HUES6 (cell line): ENCODE measurements at regions not wholly inside any gene's neighbourhood (a gene's known extent, or its start where the extent isn't known, plus 50 kb on each side); places are given as distances from the start of the nearest gene placed in this dataset.

Experiments used
- H3K27ac ChIP-seq: 2 replicates; pipeline ENCODE4 v1.7.0; 2013; ENCODE audit warnings: low read depth, mild to moderate bottlenecking, low read length, inconsistent platforms
- H3K27me3 ChIP-seq: 2 replicates; pipeline ENCODE4 v1.6.1; 2013; ENCODE audit warnings: low read length; ENCODE audit not compliant: control insufficient read depth, insufficient read depth
- H3K36me3 ChIP-seq: 2 replicates; pipeline ENCODE4 v1.6.1; 2013; ENCODE audit warnings: low read length; ENCODE audit not compliant: control insufficient read depth, insufficient read depth
- H3K4me1 ChIP-seq: 2 replicates; pipeline ENCODE4 v1.6.1; 2013; ENCODE audit warnings: low read length; ENCODE audit not compliant: control insufficient read depth, insufficient read depth
- H3K4me3 ChIP-seq: 2 replicates; pipeline ENCODE4 v1.5.1; 2013; ENCODE audit warnings: low read depth, low read length
- H3K9ac ChIP-seq: one replicate; pipeline ENCODE4 v1.6.1; 2013; ENCODE audit warnings: mild to moderate bottlenecking, low read length
- H3K9me3 ChIP-seq: 2 replicates; pipeline ENCODE4 v1.6.1; 2013; ENCODE audit warnings: low read depth, low read length; ENCODE audit not compliant: control insufficient read depth, insufficient read depth

- Histone ChIP-seq H3K4me3 (no peak overlapping the region), H3K36me3 (no peaks in the 10 kb centered on the region), H3K4me1 (no peaks in the 10 kb centered on the region), H3K9ac (no peak overlapping the region), H3K27me3 (no peaks in the 10 kb centered on the region), H3K9me3 (no peaks in the 10 kb centered on the region), H3K27ac (no peak overlapping the region)
Measured at GRCh38 chr6:8361259-8361658, 74.1 kb downstream of the SLC35B3 start.

GRCh38 chr6:8352966-8353340, 82.4 kb downstream of the SLC35B3 start:
- Histone ChIP-seq H3K9me3 (no peaks in the 10 kb centered on the region), H3K9ac (no peak overlapping the region), H3K36me3 (no peaks in the 10 kb centered on the region), H3K27ac (no peak overlapping the region), H3K4me3 (no peak overlapping the region), H3K4me1 (no peaks in the 10 kb centered on the region), H3K27me3 (no peaks in the 10 kb centered on the region)

- H3K9ac ChIP-seq: no peak overlapping the region
Measured at GRCh38 chr6:8352335-8352965, 82.9 kb downstream of the SLC35B3 start.

GRCh38 chr6:8343600-8343999, 91.7 kb downstream of the SLC35B3 start:
- H3K27me3 ChIP-seq: no peaks in the 10 kb centered on the region
- no peaks in the 10 kb centered on the region for H3K36me3 ChIP-seq
- H3K4me1 ChIP-seq: no peaks in the 10 kb centered on the region
- no peak overlapping the region for H3K9ac ChIP-seq
- no peak overlapping the region for H3K27ac ChIP-seq
- peaks cover 9% of the 10 kb centered on the region; the same call in 1 of the 2 replicates for H3K9me3 ChIP-seq
- H3K4me3 ChIP-seq: no peak overlapping the region

More at GRCh38 chr6:8352335-8352965, 82.9 kb downstream of the SLC35B3 start:
- Histone ChIP-seq H3K27me3 (no peaks in the 10 kb centered on the region), H3K4me3 (no peak overlapping the region), H3K9me3 (0 out of 2 replicates have a peak, but pooled peaks cover under 1% of the 10 kb centered on the region), H3K4me1 (no peaks in the 10 kb centered on the region), H3K36me3 (no peaks in the 10 kb centered on the region), H3K27ac (no peak overlapping the region)

GRCh38 chr6:8342241-8342819, 93.0 kb downstream of the SLC35B3 start:
- no peaks in the 10 kb centered on the region for H3K36me3 ChIP-seq
- no peak overlapping the region for H3K4me3 ChIP-seq
- H3K27me3 ChIP-seq: no peaks in the 10 kb centered on the region
- no peaks in the 10 kb centered on the region for H3K4me1 ChIP-seq
- H3K9ac ChIP-seq: no peak overlapping the region
- no peak overlapping the region for H3K27ac ChIP-seq
- peaks cover 7% of the 10 kb centered on the region; the same call in 1 of the 2 replicates for H3K9me3 ChIP-seq

GRCh38 chr6:8337147-8337546, 98.2 kb downstream of the SLC35B3 start:
- no peak overlapping the region for H3K27ac ChIP-seq
- H3K27me3 ChIP-seq: no peaks in the 10 kb centered on the region
- no peaks in the 10 kb centered on the region for H3K36me3 ChIP-seq
- H3K9ac ChIP-seq: no peak overlapping the region
- peaks cover 3% of the 10 kb centered on the region; the same call in 1 of the 2 replicates for H3K4me1 ChIP-seq
- no peaks in the 10 kb centered on the region for H3K9me3 ChIP-seq
- no peak overlapping the region for H3K4me3 ChIP-seq

- Histone ChIP-seq H3K27ac (no peak overlapping the region), H3K27me3 (no peaks in the 10 kb centered on the region), H3K4me3 (no peak overlapping the region), H3K9ac (no peak overlapping the region), H3K4me1 (peaks cover 3% of the 10 kb centered on the region; the same call in 1 of the 2 replicates), H3K36me3 (no peaks in the 10 kb centered on the region), H3K9me3 (no peaks in the 10 kb centered on the region)
Measured at GRCh38 chr6:8336406-8337057, 98.8 kb downstream of the SLC35B3 start.

- no peak overlapping the region for H3K9ac ChIP-seq
- H3K27me3 ChIP-seq: no peaks in the 10 kb centered on the region
- H3K27ac ChIP-seq: no peak overlapping the region
- H3K4me1 ChIP-seq: peaks cover 3% of the 10 kb centered on the region; the same call in 1 of the 2 replicates
- H3K36me3 ChIP-seq: no peaks in the 10 kb centered on the region
- H3K9me3 ChIP-seq: no peaks in the 10 kb centered on the region
- H3K4me3 ChIP-seq: no peak overlapping the region
Measured at GRCh38 chr6:8335896-8336295, 99.4 kb downstream of the SLC35B3 start.

- no peaks in the 10 kb centered on the region for H3K9me3 ChIP-seq
Measured at GRCh38 chr6:8335381-8335780, 100.0 kb downstream of the SLC35B3 start.

GRCh38 chr6:8334113-8334512, 101.2 kb downstream of the SLC35B3 start:
- Histone ChIP-seq H3K9ac (no peak overlapping the region), H3K4me1 (peaks cover 8% of the 10 kb centered on the region; the same call in 1 of the 2 replicates), H3K27ac (no peak overlapping the region), H3K4me3 (no peak overlapping the region), H3K27me3 (no peaks in the 10 kb centered on the region), H3K9me3 (no peaks in the 10 kb centered on the region), H3K36me3 (no peaks in the 10 kb centered on the region)

More at GRCh38 chr6:8335381-8335780, 100.0 kb downstream of the SLC35B3 start:
- H3K4me3 ChIP-seq: no peak overlapping the region
- H3K4me1 ChIP-seq: peaks cover 3% of the 10 kb centered on the region; the same call in 1 of the 2 replicates
- no peak overlapping the region for H3K27ac ChIP-seq
- no peaks in the 10 kb centered on the region for H3K36me3 ChIP-seq
- no peaks in the 10 kb centered on the region for H3K27me3 ChIP-seq
- no peak overlapping the region for H3K9ac ChIP-seq

- no peaks in the 10 kb centered on the region for H3K27me3 ChIP-seq
- H3K27ac ChIP-seq: no peak overlapping the region
- H3K9ac ChIP-seq: no peak overlapping the region
- no peak overlapping the region for H3K4me3 ChIP-seq
- H3K4me1 ChIP-seq: peaks cover 8% of the 10 kb centered on the region; the same call in 1 of the 2 replicates
- H3K9me3 ChIP-seq: no peaks in the 10 kb centered on the region
- H3K36me3 ChIP-seq: no peaks in the 10 kb centered on the region
Measured at GRCh38 chr6:8329562-8329961, 105.8 kb downstream of the SLC35B3 start.
